ENCODE measurements at regions not wholly inside any gene's neighbourhood (a gene's known extent, or its start where the extent isn't known, plus 50 kb on each side); places are given as distances from the start of the nearest gene placed in this dataset.

GRCh38 chr18:26696308-26696707, 148.0 kb upstream of the KCTD1 start:
- no peak for ATAC-seq
- TF ChIP-seq ZFP3 (CRISPR knock-in tag; IDR thresholded peaks at IDR 0.05) (no peak), GLIS3 (CRISPR knock-in tag; IDR thresholded peaks at IDR 0.05) (no peak)

- no peak for ATAC-seq
- no peak for TF ChIP-seq PATZ1 (CRISPR knock-in tag; IDR thresholded peaks at IDR 0.05; ENCODE audit: borderline replicate concordance)
- TF ChIP-seq ISL1 (CRISPR knock-in tag; IDR thresholded peaks at IDR 0.05) = no peak
These were observed 141.0 kb upstream of the KCTD1 start for GRCh38 chr18:26689226-26689879.

- ATAC-seq = no peak
- TF ChIP-seq ZC3H10 (CRISPR knock-in tag; IDR thresholded peaks at IDR 0.05) (no peak), CSDC2 (CRISPR knock-in tag; IDR thresholded peaks at IDR 0.05) (no peak), ARNTL (CRISPR knock-in tag; IDR thresholded peaks at IDR 0.05; ENCODE audit: borderline replicate concordance, low read depth) (no peak), ZNF8 (CRISPR knock-in tag; IDR thresholded peaks at IDR 0.05) (no peak)
These were observed 138.2 kb upstream of the KCTD1 start for GRCh38 chr18:26686532-26686931.

- no peak for TF ChIP-seq ESRRG (CRISPR knock-in tag; IDR thresholded peaks at IDR 0.05)
- no peak for TF ChIP-seq ARNTL (CRISPR knock-in tag; IDR thresholded peaks at IDR 0.05; ENCODE audit: borderline replicate concordance, low read depth)
- TF ChIP-seq ZNF70 (CRISPR knock-in tag; IDR thresholded peaks at IDR 0.05) = no peak
- TF ChIP-seq PPARA (CRISPR knock-in tag; IDR thresholded peaks at IDR 0.05; ENCODE audit: borderline replicate concordance) = no peak
- TF ChIP-seq TOX (CRISPR knock-in tag; IDR thresholded peaks at IDR 0.05; ENCODE audit: borderline replicate concordance) = no peak
- TF ChIP-seq SNAI2 (CRISPR knock-in tag; IDR thresholded peaks at IDR 0.05) = no peak
- TF ChIP-seq BACH2 (CRISPR knock-in tag; IDR thresholded peaks at IDR 0.05; ENCODE audit: borderline replicate concordance) = no peak
- no peak for TF ChIP-seq CSRNP3 (CRISPR knock-in tag; IDR thresholded peaks at IDR 0.05)
- ATAC-seq = no peak
These were observed 137.2 kb upstream of the KCTD1 start for GRCh38 chr18:26685438-26686157.

GRCh38 chr18:26677957-26678356, 129.6 kb upstream of the KCTD1 start:
- TF ChIP-seq TCF4 (CRISPR knock-in tag; IDR thresholded peaks at IDR 0.05; ENCODE audit: borderline replicate concordance) (no peak), CSRNP3 (CRISPR knock-in tag; IDR thresholded peaks at IDR 0.05) (no peak), RARB (CRISPR knock-in tag; IDR thresholded peaks at IDR 0.05) (no peak), GLIS3 (CRISPR knock-in tag; IDR thresholded peaks at IDR 0.05) (no peak), POU6F1 (CRISPR knock-in tag; IDR thresholded peaks at IDR 0.05; ENCODE audit: borderline replicate concordance, low read depth) (no peak), CSDC2 (CRISPR knock-in tag; IDR thresholded peaks at IDR 0.05) (no peak), CREB5 (CRISPR knock-in tag; IDR thresholded peaks at IDR 0.05; ENCODE audit: low read depth) (no peak), SNAI2 (CRISPR knock-in tag; IDR thresholded peaks at IDR 0.05) (no peak), PPARA (CRISPR knock-in tag; IDR thresholded peaks at IDR 0.05; ENCODE audit: borderline replicate concordance) (no peak), ESRRG (CRISPR knock-in tag; IDR thresholded peaks at IDR 0.05) (no peak), ZC3H10 (CRISPR knock-in tag; IDR thresholded peaks at IDR 0.05) (no peak), ZNF8 (CRISPR knock-in tag; IDR thresholded peaks at IDR 0.05) (no peak), BACH2 (CRISPR knock-in tag; IDR thresholded peaks at IDR 0.05; ENCODE audit: borderline replicate concordance) (no peak), ZFP3 (CRISPR knock-in tag; IDR thresholded peaks at IDR 0.05) (no peak), ZFP30 (CRISPR knock-in tag; IDR thresholded peaks at IDR 0.05) (no peak)
- no peak for ATAC-seq
